Tibial nerve (tissue), 4 donors: ENCODE measurements at regions not wholly inside any gene's neighbourhood (a gene's known extent, or its start where the extent isn't known, plus 50 kb on each side); places are given as distances from the start of the nearest gene placed in this dataset.

Experiments used
- CTCF ChIP-seq, 5 experiments: fragments of 200-600 bp in 3 of 5; fragments of 450-650 bp in 2 of 5; sonication (generic) in 3 of 5; IDR thresholded peaks; one replicate each; pipeline ENCODE4 v1.5.1; 2016 to 2019; ENCODE audit warnings: antibody characterized with exemption in 5 of 5, mild to moderate bottlenecking in 3 of 5, moderate library complexity in 2 of 5
- EP300 ChIP-seq, 2 donors: sonication (generic); formaldehyde crosslinking; IDR thresholded peaks; one replicate each; pipeline ENCODE4 v1.6.1; 2017; ENCODE audit warnings: antibody characterized with exemption in 2 of 2, mild to moderate bottlenecking in 1 of 2
- POLR2A ChIP-seq, 2 donors: fragments of 450-650 bp; IDR thresholded peaks; one replicate each; pipeline ENCODE4 v1.6.1; 2017; ENCODE audit warnings: antibody characterized with exemption in 2 of 2, mild to moderate bottlenecking in 2 of 2, moderate library complexity in 2 of 2

GRCh38 chr18:1017227-1018058, 112.8 kb downstream of the ADCYAP1 start:
- TF ChIP-seq POLR2A (IDR thresholded peaks at IDR 0.05) = no peak
- TF ChIP-seq CTCF (IDR thresholded peaks at IDR 0.05) = no peak
- TF ChIP-seq EP300 (IDR thresholded peaks at IDR 0.05) = no peak
